ENCODE measurements at regions not wholly inside any gene's neighbourhood (a gene's known extent, or its start where the extent isn't known, plus 50 kb on each side); places are given as distances from the start of the nearest gene placed in this dataset.

GRCh38 chr1:229154811-229155210, 116.1 kb upstream of the RAB4A start:
- TF ChIP-seq CTCF (IDR thresholded peaks at IDR 0.05) (no peak), POLR2A (IDR thresholded peaks at IDR 0.05) (no peak)
